GM18508 (cell line): ENCODE measurements at regions not wholly inside any gene's neighbourhood (a gene's known extent, or its start where the extent isn't known, plus 50 kb on each side); places are given as distances from the start of the nearest gene placed in this dataset.

Source experiments
- ATAC-seq: cut with Tn5 transposase; IDR thresholded peaks from one replicate; pipeline ENCODE4 v1.9.1; 2021; ENCODE audit warnings: moderate number of reproducible peaks; ENCODE audit not compliant: insufficient read depth, unreplicated experiment

DNA sequence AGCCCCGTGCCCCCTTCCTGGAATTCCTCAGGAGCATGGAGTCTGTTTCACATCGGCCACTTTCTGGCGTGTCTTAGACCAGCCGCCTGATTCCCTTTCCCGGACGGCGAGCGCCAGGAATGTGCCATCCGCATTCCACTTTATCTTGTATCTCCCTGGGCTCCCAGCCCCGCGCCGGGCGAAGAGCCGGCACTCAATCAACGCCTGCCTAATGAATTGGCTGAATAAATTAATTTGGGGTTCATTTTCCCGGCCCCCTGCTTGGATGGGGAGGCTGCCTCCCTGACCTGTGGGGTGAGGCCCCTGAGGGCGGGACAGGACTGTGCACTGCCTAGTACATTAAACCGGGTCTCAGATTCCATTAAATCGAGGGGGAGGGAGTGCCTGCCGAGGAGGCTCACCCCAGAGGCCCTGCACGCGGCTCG, 282.3 kb upstream of the TNRC6C start:
- ATAC-seq: no peak

DNA sequence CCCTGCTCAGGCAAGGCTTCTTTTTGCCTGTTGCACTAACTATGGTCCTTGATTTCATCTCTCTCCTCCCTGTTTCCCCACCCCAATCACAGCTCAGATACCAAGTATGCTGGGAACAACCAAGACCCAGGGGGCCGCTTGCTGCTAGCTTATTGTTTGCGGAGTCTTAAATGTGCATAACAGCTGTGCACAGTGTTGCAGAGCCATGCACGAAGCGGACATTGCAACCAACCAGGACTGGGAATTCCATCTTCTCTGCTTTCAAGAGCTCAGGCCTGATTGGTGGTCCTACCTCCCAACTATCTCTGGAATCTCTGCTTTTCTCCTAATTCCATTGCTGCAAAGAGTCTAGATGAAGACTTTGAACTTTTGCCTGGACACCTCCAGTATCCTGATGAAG, 281.3 kb upstream of the TNRC6C start:
- ATAC-seq: no peak

DNA sequence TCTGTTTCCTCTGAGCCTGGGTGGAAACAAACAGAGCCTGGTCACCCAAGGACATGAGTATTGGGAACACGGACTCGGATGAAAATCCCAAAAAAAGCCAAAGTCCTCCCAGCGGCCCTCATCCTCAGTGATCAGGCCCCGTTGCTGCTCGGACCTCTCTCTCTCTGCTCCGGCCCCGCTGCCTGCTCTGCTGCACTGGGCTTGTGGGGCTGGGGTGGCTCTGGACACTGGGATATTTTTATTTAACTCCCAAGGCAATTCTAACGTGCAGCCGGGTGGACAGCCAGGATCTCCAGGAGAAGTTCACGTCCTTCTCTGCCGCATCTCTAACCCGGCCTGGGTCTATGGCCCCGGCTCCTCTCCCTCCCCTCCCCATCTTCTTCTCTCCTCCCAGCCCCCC, 280.9 kb upstream of the TNRC6C start:
- ATAC-seq: no peak

DNA sequence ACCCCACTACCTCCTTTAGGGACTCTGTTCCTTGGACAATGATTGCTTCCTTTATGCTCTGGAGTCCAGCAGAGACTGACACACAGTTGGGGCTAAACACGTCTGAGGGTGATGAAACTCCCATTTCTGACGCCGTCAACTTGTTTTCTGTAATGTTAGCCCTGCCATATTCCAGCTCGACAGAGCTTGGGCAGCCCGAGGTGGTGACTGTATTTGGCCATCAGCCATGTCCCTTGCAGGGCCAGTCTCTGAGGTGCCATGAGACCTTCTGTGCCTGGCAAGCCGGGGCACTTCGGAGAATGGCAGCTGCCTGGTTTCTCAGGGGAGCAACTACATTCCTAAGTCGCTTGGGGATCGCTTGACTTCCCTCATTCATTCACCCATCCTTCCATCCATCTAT, 278.9 kb upstream of the TNRC6C start:
- no peak for ATAC-seq

DNA sequence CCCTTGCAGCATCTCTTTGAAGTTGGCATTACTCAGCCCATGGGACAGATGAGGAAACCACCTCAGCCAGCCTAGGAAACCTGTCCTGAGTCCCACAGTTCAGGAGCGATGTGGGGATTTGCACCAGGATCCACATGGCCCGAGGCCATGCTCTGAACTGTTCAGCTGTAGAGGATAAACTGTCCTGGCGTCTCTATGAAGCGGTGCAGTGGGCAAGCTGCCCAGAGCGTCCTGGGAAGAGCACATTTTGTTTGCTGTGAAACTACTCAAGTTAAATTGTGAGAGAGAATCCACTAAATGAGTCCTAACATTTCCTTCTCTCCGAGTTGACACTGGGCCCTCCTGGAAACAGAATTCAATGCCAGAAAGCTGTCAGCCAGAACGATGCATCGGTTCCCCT, 276.6 kb upstream of the TNRC6C start:
- no peak for ATAC-seq

DNA sequence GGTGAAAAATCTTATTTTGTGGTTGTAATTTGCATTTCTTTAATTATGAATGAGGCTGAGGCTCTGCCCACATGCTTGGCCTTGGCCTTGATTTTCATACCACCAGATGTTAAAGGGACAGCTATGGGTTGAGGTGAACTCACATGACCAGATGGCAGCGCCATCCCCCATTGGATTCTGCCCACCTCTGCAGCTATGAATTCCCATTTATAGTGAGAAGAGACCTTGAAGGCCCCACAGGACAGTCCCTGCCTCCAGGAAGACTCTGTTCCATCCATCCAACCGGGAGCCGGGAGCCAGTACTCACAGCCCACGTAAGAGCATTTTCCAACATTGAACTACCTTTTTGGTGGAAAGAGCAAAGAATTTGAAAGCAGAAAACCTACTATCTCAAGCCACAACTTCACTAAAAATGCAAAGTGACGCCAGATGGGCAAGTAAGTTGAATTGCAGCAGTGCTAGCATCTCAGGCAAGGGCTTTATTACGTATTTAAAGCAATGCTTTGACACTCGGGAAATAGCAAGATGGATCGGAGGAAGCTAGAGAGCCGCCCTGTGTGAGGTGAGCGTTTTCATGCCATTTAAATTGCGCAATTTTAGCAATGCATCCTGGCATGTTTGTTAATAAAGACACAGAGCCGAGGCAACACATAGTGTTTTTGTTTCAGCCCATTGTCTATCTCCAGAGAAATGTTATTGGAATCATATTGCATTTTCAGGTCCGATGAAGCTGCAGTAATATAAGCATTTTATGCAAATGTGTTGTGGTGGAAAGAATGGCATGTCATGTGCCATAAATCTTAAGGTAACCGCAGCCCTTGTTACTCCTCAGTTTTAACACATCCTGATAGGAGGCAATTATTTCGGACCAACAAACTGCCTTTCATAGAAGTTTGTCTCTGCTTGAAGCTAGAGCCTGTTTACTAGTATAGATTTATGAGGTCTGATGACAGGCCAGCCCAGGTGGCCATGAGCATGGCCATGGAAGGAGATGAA, 273.4 kb upstream of the TNRC6C start:
- ATAC-seq: no peak

DNA sequence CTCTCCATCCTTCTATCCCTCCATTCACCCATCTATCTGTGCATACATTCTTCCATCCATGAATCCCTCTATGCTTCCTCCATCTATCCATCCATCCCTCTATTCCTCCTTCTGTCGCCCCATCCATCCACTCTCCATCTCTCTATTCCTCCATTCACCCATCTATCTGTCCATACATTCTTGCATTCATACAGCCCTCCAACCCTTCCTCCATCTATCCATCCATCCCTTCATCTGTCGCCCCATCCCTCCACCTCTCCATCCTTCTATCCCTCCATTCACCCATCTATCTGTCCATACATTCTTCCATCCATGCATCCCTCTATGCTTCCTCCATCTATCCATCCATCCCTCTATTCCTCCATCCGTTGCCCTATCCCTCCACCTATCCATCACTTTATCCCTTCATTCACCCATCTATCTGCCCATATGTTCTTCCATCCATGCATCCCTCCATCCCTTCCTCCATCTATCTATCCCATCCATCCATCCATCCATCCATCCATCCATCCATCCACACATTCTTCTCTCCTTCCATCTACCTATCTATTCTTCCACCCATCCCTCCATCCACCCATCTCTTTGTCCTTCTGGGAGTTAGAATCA, 272.5 kb upstream of the TNRC6C start:
- no peak for ATAC-seq

DNA sequence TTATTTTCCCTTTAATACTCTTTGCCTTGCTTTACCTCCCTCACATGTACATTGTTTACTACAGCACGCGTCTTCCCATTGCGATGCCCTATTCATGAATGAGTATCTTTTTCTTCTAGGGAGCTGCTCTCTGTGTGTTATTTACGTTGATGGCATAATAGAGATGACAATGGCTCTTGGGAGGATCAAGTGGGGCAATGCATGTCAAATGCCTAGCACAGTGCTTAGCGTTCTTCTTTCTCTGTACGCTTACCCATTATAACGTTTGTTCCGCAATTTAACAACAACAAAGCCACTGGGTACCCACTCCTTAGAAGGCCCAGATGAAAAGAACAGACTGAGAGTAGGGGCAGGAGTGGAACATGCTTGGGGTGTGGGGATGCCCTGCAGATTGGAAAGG, 271.6 kb upstream of the TNRC6C start:
- ATAC-seq: no peak

DNA sequence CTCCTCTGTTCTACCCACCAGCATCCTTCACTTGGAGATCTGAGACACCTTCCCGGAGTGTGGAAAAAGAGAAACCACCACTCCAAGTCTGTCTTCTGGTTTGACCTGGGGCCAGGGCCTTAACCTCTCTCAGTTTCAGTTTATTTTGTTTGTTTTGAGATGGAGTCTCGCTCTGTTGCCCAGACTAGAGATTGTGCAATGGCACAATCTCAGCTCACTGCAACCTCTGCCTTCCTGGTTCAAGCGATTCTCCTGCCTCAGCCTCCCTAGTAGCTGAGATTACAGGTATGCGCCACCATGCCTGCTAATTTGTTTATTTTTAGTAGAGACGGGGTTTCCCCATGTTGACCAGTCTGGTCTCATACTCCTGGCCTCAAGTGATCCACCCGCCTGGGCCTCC, 271.1 kb upstream of the TNRC6C start:
- ATAC-seq: no peak

DNA sequence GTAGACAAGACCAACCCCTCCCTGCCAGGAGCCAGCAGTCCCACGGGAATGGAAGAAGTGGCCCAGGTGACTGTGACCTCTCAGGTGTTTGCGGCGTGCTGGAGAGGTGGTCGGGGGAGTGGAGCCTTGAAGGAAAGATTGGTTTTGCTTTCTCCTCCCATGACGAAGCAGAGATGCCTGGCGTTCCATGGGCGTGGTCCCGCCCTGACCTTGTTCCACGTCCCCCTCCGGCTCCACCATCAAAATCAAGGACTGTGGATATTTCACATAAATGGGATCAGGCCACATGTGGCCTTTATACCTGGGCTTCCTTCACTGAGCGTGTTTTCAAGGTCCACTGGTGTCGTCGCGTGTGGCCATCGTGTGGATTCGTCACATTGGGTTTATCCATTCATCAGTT, 270.6 kb upstream of the TNRC6C start:
- no peak for ATAC-seq

DNA sequence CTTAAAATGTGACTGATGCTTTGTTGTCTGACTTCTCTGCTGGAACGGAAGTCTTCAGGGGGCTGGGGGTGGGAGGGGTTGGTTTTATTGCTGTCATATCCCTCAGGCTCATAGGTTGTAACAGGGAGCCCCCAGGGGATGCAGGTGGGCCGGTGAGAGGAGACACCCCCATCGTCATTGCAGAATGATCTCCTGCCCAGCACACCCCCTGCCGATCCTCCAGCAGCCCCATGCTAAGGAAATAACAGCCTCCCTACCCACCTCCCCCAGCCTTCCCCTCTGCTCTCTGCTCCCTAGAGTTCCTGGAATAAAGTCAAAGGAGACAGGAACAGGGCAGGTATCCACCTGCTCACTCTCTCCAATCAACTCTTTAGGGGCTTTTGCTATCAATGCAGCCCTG, 270.1 kb upstream of the TNRC6C start:
- ATAC-seq: no peak

DNA sequence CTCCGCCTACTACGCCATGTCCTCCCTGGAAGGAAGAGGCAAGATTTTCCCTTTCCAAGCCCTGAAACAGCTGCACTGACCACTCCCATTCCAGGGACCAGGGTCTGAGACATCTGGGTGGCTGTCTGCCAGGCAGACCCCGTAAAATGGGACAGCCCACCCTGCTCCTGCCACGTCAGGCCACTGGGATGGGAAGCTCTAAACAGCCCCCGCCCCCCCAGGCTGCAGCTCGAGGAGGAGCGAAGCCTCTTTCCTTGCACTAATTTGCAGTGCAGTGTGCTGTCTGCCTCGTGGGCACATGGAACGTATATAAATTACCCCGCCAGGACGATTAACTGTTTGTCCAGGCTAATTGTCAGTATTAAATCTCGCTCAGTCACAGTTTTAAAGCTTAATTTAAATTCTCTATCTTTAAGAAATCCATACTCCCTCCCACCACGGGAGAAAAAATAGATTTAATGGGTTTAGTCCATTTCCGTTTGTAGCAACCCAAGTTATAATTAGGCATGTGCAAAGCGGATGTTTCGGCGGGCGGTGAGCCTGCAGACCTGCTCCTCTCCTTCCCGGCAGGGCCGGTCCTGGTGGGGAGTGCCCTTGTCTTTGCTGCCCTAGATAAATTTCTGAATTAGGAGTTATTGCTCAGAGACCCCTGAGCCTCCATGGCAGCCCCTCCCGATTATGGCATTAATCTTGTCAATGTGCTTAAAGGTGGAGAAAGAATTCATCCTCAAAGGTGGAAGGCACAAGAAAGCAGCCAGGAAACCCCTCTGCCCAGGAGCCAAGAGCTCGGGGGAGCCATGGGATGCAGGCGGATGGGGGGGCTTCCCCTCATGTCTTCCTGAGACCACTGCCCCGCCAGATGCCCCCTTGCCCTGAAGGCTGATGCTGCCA, 268.0 kb upstream of the TNRC6C start:
- no peak for ATAC-seq

DNA sequence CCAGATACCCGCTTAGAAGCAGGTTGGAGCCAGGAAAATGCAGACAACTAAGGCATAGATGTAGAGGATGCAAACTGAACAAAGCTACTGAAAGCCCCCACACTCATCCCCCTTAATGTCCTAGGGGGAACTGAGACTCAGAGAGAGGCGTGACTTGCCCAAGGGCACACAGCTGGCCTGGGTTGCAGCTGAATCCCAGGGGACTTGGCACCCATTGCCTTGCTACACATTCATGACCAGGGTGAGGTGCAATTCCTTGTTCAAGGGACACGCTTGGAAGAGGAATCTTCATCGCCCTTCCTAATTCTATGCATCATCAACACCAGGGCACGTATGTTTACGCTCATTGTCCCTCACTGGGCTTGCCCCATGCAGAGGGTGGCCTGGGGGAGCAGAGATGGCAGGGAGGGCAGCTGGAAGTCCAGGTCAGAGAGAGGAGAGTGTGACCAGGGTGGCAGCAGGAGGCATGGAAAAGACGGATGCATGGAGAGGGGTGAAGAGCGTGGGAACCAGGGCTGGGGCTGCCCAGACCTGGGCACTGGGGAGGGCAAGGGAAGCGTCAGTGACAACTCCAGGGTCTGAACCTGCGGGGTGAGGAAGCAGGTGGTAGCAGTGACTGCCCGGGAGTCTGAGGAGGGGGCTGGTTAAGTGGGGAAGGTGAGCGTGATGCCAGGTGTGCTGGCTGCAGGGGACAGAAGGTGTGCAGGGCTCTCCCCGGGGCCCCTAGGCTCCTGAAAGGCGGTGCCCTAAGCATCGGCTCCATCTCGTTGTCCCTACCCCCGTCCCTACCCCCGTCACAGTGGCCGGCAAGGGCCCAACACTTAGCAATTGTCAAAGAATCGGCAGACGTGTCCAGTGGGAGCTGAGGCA, 267.1 kb upstream of the TNRC6C start:
- ATAC-seq: no peak

DNA sequence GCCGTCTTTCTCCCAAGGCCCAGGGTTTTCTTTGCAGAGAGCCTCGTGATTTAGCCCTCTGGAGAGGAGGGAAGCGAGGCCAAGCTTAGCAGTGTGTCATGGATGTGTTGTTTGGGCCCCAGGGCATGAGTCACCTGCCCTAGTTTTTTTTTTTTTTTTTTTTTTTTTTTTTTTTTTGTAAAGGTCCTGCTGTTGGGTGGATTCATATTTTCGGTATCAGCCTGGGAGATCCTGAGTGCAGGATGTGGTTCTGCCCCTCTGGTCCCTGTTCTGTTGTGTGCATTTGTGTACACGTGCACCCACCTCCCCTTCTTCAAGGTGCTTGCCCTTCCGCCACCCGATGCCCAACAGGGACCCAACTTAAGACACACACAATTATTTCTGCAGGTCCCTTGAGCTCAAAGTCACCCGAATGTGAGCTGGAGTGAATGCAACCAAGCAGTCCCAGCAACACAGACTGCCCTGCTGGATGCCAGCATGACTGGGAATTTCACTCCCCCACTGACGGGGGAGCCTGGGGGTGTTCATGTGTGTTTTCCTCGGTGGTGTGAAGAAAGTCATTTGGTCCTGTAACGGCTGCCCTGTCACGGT, 265.8 kb upstream of the TNRC6C start:
- no peak for ATAC-seq

DNA sequence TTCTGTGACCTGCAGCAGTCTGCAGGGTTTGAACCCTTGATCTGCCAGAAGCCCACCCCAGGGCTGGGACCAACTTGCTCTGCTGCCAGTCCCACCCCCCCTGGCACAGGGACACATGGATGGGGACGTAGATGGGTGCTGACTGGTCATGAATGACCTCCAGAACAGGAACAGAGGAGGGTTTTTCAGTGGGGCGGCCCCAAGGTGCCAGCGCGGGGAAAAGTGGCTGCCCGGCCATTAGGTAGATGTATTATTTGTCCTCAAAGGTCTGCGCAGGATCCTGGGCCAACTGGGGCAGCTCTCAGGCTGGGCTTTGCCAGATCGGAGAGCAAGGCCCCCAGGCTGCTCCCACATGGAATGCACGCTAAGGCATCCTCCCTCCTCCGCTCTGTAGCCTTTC, 265.2 kb upstream of the TNRC6C start:
- ATAC-seq: no peak

DNA sequence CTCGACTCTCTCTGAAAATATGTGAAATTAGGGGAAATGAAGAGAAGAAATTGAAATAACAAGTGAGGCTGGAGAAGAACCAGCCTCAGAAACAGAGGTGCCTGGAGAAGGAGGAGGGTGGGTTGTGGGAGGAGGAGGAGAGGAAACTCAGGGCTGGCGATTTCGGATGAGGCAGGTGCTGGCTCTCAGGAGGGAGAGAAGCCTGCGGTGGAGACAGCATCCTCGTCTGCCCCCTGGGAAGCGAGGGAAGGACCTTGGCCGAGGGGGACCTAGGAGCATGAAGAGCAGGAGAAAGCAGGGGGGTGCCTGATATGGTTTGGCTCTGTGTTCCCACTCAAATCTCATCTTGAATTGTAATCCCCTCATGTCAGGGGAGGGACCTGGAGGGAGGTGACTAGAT, 264.7 kb upstream of the TNRC6C start:
- ATAC-seq: no peak

DNA sequence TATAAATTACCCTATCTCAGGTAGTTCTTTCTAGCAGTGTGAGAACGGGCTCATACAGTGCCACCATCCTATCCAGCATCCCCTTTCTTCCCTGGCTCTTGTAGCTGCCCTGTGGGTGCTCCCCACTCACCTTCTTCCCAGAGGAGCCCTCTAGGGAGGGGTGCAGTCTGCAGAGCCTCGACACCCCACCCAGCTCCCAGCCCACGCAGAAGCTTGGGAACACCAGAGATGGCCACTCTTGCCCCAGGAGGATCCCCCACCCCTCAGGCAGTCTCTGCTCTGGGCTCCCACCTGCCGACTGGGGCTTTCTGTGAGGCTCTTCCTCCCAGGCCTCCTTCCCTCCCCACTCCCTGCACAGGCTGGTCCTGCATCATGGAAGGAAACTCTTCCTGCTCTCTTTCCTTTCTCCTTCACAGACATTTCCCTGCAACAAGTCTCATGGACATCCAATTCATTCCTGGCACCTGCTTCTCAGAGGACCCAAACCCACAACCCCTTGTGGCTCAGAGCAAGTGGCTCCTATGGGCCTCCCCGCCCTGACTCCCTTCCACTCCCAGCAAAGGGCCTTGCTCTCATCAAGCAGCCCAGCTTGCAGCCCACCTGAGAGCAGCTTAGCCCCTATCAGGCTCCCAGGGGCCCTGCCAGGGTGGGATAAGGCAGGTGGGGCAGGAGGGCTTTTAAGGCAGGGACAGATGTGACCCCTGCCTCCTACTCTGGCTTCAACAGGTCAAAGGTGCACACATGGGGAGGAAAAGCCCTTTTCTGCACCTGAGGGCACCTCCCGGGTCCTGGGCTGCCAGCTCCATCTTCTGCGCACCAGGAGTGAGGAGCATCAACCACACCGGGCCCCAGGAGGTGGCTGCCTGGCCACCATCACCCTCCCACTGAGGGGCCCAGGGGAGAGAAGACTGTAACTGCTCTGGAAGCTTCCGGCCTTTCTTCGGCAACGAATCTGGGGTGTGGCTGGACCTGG, 263.8 kb upstream of the TNRC6C start:
- no peak for ATAC-seq

DNA sequence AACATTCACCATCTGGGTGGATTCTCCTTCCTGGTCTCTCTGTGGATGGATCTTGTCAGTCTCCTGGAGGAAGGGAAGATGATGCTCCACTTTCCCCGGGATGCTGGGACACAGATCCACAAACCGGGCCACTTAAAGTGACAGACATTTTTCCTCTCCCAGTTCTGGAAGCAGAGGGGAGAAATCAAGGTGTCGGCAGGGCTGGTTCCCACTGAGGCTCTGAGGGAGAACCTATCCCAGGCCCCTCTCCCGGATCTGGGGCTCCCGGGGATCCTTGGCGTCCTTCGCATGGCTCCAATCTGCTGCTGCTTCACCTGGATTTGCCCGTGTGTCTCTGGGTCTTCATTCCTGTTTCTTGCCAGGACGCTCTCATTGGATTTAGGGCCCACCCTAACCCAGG, 263.1 kb upstream of the TNRC6C start:
- ATAC-seq: no peak
